ENCODE measurements at regions not wholly inside any gene's neighbourhood (a gene's known extent, or its start where the extent isn't known, plus 50 kb on each side); places are given as distances from the start of the nearest gene placed in this dataset.

DNA sequence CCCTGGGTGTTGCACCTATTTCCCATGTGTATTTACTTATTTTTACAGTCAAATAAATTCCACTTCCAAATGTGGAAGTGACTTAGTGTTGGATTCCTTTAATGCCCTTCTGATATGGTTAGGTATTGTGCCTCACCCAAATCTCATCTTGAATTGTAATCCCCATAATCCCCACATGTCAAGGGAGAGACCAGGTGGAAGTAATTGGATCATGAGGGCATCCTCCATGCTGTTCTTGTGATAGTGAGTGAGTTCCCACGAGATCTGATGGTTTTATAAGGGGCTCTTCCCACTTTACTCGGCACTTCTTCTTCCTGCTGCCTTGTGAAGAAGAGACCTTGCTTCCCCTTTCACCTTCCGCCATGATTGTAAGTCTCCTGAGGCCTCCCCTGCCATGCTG is 136.9 kb downstream of the SNX10 start:
- TF ChIP-seq, protein P1, sequence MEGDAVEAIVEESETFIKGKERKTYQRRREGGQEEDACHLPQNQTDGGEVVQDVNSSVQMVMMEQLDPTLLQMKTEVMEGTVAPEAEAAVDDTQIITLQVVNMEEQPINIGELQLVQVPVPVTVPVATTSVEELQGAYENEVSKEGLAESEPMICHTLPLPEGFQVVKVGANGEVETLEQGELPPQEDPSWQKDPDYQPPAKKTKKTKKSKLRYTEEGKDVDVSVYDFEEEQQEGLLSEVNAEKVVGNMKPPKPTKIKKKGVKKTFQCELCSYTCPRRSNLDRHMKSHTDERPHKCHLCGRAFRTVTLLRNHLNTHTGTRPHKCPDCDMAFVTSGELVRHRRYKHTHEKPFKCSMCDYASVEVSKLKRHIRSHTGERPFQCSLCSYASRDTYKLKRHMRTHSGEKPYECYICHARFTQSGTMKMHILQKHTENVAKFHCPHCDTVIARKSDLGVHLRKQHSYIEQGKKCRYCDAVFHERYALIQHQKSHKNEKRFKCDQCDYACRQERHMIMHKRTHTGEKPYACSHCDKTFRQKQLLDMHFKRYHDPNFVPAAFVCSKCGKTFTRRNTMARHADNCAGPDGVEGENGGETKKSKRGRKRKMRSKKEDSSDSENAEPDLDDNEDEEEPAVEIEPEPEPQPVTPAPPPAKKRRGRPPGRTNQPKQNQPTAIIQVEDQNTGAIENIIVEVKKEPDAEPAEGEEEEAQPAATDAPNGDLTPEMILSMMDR (IDR thresholded peaks at IDR 0.05), result no peak
- no peak for TF ChIP-seq EZH2 (IDR thresholded peaks at IDR 0.05)

All from neural progenitor cell (in vitro differentiated cells).